Iris pigment epithelial cell (primary cell): ENCODE measurements at regions not wholly inside any gene's neighbourhood (a gene's known extent, or its start where the extent isn't known, plus 50 kb on each side); places are given as distances from the start of the nearest gene placed in this dataset.
A peak's percentile ranks its signal among the peaks of the same experiment; 100 is the strongest.

ENCODE experiments used
- DNase-seq: peaks from one replicate; pipeline ENCODE4 v3.0.0-alpha.2; 2011; ENCODE audit warnings: low read depth

- DNase-seq = no peak
Measured at GRCh38 chr18:57991552-57991951, 52.5 kb upstream of the NEDD4L start.

GRCh38 chr18:57989536-57989935 is 54.5 kb upstream of the NEDD4L start:
- no peak for DNase-seq

GRCh38 chr18:57984490-57985115 is 59.4 kb upstream of the NEDD4L start:
- no peak for DNase-seq

GRCh38 chr18:57983965-57984364 is 60.1 kb upstream of the NEDD4L start:
- no peak for DNase-seq

GRCh38 chr18:57983472-57983871 is 60.6 kb upstream of the NEDD4L start:
- DNase-seq = no peak

- no peak for DNase-seq
Measured at GRCh38 chr18:57982372-57983021, 61.5 kb upstream of the NEDD4L start.

GRCh38 chr18:57981308-57982028 is 62.6 kb upstream of the NEDD4L start:
- DNase-seq = no peak

GRCh38 chr18:57980573-57981307 is 63.3 kb upstream of the NEDD4L start:
- DNase-seq = no peak

GRCh38 chr18:57976230-57976773 is 67.7 kb upstream of the NEDD4L start:
- DNase-seq = no peak

GRCh38 chr18:57975805-57976204 is 68.2 kb upstream of the NEDD4L start:
- DNase-seq = no peak

GRCh38 chr18:57974585-57975265 is 69.3 kb upstream of the NEDD4L start:
- DNase-seq = no peak

GRCh38 chr18:57973889-57974288 is 70.1 kb upstream of the NEDD4L start:
- DNase-seq = no peak

- no peak for DNase-seq
Measured at GRCh38 chr18:57970356-57971095, 73.5 kb upstream of the NEDD4L start.

- no peak for DNase-seq
Measured at GRCh38 chr18:57969824-57970223, 74.2 kb upstream of the NEDD4L start.

- no peak for DNase-seq
Measured at GRCh38 chr18:57965246-57965645, 78.8 kb upstream of the NEDD4L start.

GRCh38 chr18:57961876-57962505 is 82.0 kb upstream of the NEDD4L start:
- no peak for DNase-seq

- DNase-seq = no peak
Measured at GRCh38 chr18:57961411-57961810, 82.6 kb upstream of the NEDD4L start.

GRCh38 chr18:57959278-57959677 is 84.7 kb upstream of the NEDD4L start:
- peak; percentile 54 for DNase-seq

- no peak for DNase-seq
Measured at GRCh38 chr18:57957210-57957609, 86.8 kb upstream of the NEDD4L start.

GRCh38 chr18:57956491-57956890 is 87.5 kb upstream of the NEDD4L start:
- DNase-seq = no peak

GRCh38 chr18:57954935-57955334 is 89.1 kb upstream of the NEDD4L start:
- DNase-seq = no peak
